GM21515 (cell line): ENCODE measurements at regions not wholly inside any gene's neighbourhood (a gene's known extent, or its start where the extent isn't known, plus 50 kb on each side); places are given as distances from the start of the nearest gene placed in this dataset.

Source experiments
- ATAC-seq: cut with Tn5 transposase; IDR thresholded peaks from one replicate; pipeline ENCODE4 v1.9.1; 2021; ENCODE audit not compliant: unreplicated experiment

DNA sequence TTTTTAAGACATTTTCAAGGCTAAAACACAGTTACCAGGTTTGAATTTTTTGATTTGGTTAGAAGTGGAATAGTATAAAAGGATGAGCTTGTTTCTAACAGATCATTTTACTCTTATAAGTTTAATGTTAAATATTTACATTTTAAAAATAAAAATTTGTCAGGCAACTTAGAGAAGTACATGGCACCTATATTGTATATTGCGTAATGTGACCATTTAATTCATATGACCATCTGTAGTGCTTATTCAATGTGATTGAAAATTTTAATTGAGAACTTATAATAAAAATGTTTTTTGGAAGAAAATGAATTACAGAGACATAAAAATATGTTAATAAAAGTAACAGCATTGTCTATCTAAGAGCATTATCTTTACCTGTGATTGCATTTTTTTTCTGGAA is 1632.4 kb downstream of the RPA4 start:
- ATAC-seq = no peak

DNA sequence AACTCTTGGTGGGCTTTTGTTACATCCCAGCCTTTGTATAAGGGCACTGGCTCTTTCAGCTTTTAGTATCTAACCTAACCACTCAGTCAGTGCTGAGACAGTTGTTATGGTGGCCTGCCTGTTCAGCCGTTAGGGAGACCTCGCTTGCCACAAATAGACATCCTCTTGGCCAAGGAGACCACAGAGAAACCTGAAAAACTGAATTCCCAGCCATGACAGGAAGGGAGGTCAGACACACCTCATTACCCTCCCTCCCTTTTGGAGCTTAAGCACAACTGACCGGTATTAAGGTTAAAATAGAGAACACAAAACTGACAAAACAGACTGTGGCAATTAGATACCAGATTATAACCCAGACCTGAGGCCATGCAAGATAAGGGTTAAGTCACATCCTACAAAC is 1639.3 kb downstream of the RPA4 start:
- no peak for ATAC-seq

DNA sequence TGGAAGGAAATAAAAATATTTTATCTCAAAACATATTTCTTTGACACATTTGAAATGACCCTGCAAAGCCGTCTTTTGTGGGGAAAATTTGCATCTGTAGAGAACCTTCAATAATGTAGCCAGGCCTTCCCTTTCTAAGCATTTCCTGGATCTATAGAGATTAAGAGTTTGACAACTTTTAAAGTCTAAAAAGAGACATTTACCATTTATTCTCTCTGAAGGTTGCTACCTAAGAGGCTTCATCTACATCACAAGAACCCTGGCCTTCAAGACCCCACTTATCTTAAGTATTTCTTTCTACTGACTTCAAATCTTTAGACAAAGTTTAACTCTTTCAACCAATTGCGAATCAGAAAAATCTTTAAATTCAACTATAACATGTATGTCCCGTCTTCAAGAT is 1639.8 kb downstream of the RPA4 start:
- no peak for ATAC-seq

DNA sequence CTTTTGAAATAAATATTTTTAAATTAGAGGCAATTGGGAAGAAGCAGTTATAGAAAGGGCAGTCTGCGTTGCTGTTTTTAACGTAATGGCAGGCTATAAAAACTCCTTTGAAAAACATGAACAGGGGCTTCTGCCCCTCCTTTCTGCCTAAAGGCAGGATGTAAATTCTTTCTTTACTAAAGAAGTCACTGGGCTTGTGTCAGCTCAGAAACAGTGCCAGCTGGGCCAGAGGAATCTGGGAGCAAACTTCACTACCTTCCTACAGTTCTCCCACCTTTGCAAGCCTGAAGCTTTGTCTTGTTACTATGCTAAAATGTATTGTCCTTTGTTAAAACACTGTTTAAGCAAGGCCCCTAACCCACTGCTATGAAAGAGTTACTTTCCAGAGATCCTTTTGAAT is 1664.8 kb downstream of the RPA4 start:
- no peak for ATAC-seq

DNA sequence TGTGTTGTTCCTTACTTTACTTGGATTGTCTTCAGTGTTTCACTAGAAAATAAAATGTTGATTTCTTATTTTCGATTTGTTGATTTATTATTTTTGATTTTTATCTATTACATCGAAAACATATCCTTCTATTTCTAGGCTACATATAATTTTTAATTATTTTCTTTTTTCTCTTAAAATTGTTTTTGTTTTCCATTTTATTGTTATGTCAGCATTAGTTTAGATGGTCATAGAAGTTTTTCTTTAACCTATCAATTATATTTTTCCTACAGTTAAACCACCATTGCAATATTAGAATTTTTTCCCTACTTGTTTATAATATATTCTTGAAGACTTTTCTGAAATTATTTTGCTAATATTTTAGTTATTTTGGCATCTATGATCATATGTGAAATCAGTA is 1685.1 kb downstream of the RPA4 start:
- ATAC-seq = no peak

DNA sequence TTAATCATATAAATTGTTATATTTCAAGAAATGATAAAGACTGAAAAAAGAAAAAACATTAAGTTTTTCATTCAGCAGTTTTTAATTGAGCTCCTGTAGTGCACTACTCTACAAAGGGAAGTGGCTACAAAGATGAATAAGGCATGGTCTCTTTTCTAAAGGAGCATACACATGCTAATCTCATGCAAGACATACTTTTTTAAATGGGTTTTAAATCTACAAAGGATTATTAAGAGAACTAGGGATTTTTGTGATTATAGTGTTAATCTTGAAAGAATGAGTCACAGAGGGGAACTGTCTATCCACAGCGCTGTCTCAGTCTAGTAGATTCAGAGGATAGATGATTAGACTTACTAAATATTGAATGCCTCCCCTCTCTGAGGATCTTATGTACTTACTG is 1722.2 kb downstream of the RPA4 start:
- no peak for ATAC-seq

DNA sequence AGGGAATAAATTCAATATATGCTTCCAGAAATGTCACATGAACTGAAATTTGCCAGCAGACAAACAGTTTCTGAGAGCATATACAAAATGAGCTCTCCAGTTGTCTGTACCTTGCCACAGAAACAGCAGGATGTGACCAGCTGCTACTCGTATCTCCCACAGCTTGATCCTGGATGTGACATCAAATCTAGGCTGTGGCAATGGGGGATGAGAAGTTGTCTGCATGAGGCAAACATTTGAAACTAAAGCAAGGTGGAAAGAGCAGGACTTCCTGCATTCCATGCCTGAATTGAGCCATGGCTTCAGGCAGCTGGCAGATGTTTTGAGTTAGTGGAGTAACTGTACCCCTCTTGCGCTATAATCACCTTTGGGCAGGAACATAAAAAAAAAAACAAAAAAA is 1724.0 kb downstream of the RPA4 start:
- ATAC-seq = no peak

DNA sequence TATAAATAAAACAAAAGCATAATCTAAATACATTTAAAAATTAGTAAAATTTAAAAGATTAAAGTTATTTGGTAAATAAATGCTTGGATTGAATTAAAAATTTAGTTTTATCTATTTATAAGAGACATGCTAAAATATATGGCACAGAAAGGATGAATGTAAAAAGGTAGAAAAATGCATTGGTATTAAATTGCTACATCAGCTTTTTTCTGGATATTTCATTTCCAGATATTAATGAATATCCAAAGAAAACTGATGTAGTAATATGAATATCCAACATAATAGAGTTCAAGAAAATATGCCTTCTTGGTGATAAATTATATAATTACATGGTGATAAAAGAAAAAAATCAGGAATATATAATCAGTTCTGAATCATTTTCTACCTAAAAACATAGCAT is 1743.9 kb downstream of the RPA4 start:
- no peak for ATAC-seq

DNA sequence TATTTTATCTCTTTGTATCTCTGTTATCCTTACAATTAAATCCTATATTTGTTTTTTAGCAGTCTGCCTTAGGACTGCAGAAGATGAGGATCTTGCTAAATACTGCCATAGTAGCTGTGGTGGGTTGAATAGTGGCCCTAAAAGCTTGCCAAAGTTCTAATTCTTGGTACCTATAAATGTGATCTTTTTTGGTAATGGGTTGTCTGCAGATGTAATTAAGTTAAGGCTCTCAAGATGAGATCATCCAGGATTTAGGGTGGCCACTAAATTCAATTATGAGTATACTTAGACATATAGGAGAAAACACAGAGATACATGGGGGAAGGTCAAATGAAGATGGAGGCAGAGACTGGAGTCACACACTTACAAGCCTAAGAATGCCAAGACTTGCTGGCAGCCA is 1753.7 kb downstream of the RPA4 start:
- ATAC-seq = no peak

DNA sequence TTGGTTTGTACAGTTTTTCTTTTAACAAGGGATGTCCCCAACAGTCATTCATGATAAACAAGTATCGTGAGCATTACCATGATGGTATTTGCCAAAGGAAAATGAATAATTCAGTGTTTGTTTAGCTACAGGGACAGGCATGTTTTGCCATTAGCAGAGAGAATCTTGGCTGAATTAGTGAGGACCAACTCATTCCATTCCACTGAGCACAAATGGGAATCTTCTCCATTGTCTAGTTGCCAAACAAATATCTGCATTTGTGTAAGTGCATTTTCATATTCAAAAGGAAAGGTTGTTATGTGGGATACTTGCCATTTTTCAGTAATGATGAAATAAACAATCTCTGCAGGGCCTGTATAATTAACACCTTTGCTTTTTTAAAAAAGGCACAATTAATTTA is 1762.6 kb downstream of the RPA4 start:
- ATAC-seq = no peak

DNA sequence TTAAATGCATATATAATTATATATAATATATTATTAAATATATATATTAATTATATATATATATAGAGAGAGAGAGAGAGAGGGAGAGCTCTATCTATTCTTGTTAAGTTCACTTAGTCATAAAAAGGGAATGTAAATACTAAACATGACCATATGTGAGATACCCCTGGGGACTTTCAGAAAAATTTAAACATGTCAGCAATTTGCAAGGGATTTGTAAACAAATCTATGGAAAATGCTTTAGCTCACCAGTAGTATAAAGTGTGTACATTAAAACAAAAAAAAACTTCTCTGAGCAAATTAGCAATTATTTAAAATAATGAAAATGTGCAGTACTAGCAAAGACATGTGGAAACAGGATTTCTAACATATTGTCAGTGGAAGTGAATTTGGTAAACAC is 1755.5 kb downstream of the PCDH19 start:
- ATAC-seq = no peak
